Uterus (tissue), 2 donors: ENCODE measurements at regions not wholly inside any gene's neighbourhood (a gene's known extent, or its start where the extent isn't known, plus 50 kb on each side); places are given as distances from the start of the nearest gene placed in this dataset.

Experiments
- POLR2A ChIP-seq, 2 donors: fragments of 450-650 bp; IDR thresholded peaks; one replicate each; pipeline ENCODE4 v1.6.1; 2016; ENCODE audit warnings: antibody characterized with exemption in 2 of 2, mild to moderate bottlenecking in 1 of 2, moderate library complexity in 1 of 2
- TF ChIP-seq, protein P1 (sequence below), 4 experiments: fragments of 200-600 bp in 2 of 4; fragments of 450-650 bp in 2 of 4; sonication (generic) in 2 of 4; IDR thresholded peaks; one replicate each; pipeline ENCODE4 v1.5.1; 2016 to 2019; ENCODE audit warnings: antibody characterized with exemption in 4 of 4, mild to moderate bottlenecking in 2 of 4, moderate library complexity in 1 of 4

DNA sequence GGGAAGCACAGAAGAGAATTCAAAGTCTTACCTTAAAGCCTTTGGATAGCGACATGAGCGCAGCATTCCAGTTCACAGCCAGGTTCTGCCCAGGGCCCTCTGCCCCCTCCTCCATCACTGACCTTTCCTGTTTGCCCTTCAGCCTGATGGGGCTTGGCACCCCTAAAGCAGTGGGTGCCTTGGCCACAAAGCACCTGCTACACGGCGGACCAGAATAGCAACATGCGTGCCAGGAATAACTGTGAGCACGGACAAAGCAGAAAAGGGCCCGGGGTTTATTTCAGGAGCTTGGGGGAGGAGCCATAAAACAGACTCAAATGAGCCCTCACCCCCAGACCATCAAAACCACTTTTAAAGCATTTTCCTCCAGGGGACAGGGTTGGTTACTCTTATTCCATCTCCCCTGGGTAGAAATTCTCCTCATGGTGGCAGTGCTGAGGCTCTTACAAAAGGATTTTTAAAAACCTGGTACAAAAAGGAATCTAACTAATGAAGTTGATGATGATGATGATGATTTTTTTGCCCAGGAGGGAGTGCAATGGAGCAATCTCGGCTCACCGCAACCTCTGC lies 135.4 kb downstream of the KLF13 start:
- TF ChIP-seq, protein P1, sequence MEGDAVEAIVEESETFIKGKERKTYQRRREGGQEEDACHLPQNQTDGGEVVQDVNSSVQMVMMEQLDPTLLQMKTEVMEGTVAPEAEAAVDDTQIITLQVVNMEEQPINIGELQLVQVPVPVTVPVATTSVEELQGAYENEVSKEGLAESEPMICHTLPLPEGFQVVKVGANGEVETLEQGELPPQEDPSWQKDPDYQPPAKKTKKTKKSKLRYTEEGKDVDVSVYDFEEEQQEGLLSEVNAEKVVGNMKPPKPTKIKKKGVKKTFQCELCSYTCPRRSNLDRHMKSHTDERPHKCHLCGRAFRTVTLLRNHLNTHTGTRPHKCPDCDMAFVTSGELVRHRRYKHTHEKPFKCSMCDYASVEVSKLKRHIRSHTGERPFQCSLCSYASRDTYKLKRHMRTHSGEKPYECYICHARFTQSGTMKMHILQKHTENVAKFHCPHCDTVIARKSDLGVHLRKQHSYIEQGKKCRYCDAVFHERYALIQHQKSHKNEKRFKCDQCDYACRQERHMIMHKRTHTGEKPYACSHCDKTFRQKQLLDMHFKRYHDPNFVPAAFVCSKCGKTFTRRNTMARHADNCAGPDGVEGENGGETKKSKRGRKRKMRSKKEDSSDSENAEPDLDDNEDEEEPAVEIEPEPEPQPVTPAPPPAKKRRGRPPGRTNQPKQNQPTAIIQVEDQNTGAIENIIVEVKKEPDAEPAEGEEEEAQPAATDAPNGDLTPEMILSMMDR (IDR thresholded peaks at IDR 0.05): no peak
- TF ChIP-seq POLR2A (IDR thresholded peaks at IDR 0.05): no peak
